SU-DHL-6 (cell line): ENCODE measurements at regions not wholly inside any gene's neighbourhood (a gene's known extent, or its start where the extent isn't known, plus 50 kb on each side); places are given as distances from the start of the nearest gene placed in this dataset.

ENCODE experiments used
- EZH2phosphoT487 ChIP-seq: fragments of 200-600 bp; sonication (generic), shearing (Covaris generic); conservative IDR thresholded peaks from 2 replicates; pipeline ENCODE4 v1.6.1; 2018; ENCODE audit warnings: mild to moderate bottlenecking, antibody characterized with exemption, low read length, moderate library complexity, mixed read lengths
- TF ChIP-seq, protein P1 (sequence below): fragments of 200-600 bp; sonication (generic); IDR thresholded peaks from one replicate; pipeline ENCODE4 v1.5.1; 2017; ENCODE audit warnings: antibody characterized with exemption, mild to moderate bottlenecking, low read length, moderate library complexity; ENCODE audit not compliant: insufficient read depth, poor library complexity, severe bottlenecking

DNA sequence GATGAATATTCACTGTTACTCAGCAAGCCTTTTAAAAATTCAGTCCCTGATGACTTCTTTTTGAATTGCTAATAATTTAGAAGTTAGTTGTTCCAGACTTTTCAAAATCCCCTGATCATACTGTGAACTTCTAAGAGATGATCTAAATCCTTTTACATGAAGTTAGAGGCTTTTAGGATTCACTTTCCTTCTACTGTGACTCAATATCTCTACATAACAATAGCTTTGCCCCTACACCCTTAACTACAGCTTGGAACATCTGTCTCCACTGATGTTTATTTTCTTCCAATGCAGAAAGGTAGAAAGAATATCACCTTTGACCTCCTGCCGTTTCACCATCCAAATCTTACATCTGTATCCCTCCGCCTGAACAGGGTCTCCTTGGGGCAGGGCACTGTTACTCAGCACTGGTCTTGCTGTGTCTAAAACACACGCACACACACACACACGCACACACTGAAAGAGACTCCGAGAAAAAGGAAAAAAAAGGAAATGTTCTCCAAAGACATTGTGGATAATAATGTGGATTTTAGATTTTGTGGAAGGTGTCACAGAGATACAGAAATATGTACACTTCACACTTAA, 111.6 kb upstream of the GPRIN3 start:
- TF ChIP-seq, protein P1, sequence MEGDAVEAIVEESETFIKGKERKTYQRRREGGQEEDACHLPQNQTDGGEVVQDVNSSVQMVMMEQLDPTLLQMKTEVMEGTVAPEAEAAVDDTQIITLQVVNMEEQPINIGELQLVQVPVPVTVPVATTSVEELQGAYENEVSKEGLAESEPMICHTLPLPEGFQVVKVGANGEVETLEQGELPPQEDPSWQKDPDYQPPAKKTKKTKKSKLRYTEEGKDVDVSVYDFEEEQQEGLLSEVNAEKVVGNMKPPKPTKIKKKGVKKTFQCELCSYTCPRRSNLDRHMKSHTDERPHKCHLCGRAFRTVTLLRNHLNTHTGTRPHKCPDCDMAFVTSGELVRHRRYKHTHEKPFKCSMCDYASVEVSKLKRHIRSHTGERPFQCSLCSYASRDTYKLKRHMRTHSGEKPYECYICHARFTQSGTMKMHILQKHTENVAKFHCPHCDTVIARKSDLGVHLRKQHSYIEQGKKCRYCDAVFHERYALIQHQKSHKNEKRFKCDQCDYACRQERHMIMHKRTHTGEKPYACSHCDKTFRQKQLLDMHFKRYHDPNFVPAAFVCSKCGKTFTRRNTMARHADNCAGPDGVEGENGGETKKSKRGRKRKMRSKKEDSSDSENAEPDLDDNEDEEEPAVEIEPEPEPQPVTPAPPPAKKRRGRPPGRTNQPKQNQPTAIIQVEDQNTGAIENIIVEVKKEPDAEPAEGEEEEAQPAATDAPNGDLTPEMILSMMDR = no peak
- TF ChIP-seq EZH2phosphoT487 = no peak
